ENCODE measurements at regions not wholly inside any gene's neighbourhood (a gene's known extent, or its start where the extent isn't known, plus 50 kb on each side); places are given as distances from the start of the nearest gene placed in this dataset.

DNA sequence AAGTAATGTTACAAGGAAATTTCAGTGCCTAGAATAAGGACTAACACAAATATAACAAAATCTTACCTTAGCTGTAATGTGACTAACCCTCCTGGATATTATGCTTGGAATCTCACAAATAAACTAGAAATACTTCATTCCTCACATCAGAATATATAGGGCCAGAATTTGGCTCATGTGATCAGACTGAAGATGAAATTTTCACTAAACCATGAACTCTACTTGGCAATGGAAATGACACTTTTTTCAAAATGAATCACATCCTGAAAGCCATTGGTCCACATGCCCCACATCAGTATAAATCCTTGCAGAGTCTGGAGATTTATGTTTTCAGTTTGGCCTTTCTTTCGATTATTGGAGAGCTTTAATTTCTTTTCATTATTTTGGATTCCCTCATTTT, 227.8 kb downstream of the NRIP1 start:
- TF ChIP-seq, protein P1, sequence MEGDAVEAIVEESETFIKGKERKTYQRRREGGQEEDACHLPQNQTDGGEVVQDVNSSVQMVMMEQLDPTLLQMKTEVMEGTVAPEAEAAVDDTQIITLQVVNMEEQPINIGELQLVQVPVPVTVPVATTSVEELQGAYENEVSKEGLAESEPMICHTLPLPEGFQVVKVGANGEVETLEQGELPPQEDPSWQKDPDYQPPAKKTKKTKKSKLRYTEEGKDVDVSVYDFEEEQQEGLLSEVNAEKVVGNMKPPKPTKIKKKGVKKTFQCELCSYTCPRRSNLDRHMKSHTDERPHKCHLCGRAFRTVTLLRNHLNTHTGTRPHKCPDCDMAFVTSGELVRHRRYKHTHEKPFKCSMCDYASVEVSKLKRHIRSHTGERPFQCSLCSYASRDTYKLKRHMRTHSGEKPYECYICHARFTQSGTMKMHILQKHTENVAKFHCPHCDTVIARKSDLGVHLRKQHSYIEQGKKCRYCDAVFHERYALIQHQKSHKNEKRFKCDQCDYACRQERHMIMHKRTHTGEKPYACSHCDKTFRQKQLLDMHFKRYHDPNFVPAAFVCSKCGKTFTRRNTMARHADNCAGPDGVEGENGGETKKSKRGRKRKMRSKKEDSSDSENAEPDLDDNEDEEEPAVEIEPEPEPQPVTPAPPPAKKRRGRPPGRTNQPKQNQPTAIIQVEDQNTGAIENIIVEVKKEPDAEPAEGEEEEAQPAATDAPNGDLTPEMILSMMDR (IDR thresholded peaks at IDR 0.05): no peak
- TF ChIP-seq POLR2A (IDR thresholded peaks at IDR 0.05): no peak

Measured in prostate gland (tissue), 2 donors.